A673 (cell line): ENCODE measurements at regions not wholly inside any gene's neighbourhood (a gene's known extent, or its start where the extent isn't known, plus 50 kb on each side); places are given as distances from the start of the nearest gene placed in this dataset.

ENCODE experiments used
- BruUV-seq: library from RNA; stranded (reverse); fragments of 400-500 nt; replicated peaks from 2 replicates; lab custom pipeline; 2021; lab: Mats Ljungman, UMichigan
- CTCF ChIA-PET: fragments of 300-600 bp; sonication (Branson Sonifier 250); formaldehyde crosslinking; loops from one replicate; lab custom pipeline; 2022; ENCODE audit warnings: antibody characterized with exemption; lab: Charles Lee
- POLR2A ChIA-PET: fragments of 300-600 bp; sonication (Branson Sonifier 250); formaldehyde crosslinking; loops from one replicate; lab custom pipeline; 2022; ENCODE audit warnings: antibody characterized with exemption; ENCODE audit not compliant: low non-redundant PET; lab: Charles Lee
- DNase-seq: peaks from one replicate; pipeline ENCODE4 v3.0.0-alpha.2; 2015; ENCODE audit warnings: low spot score
- H3K27ac ChIP-seq: fragments of 200-600 bp; sonication (generic); 2 replicates; pipeline ENCODE4 v1.5.1; 2016; ENCODE audit warnings: mixed run types, low read depth, mild to moderate bottlenecking, mixed read lengths, antibody characterized with exemption, low read length; ENCODE audit not compliant: poor library complexity, severe bottlenecking
- H3K27me3 ChIP-seq: fragments of 200-600 bp; sonication (generic); replicated peaks from 2 replicates; pipeline ENCODE4 v1.6.1; 2017; ENCODE audit warnings: mixed run types, low read depth, mild to moderate bottlenecking, mixed read lengths, antibody characterized with exemption, low read length; ENCODE audit not compliant: insufficient read depth, poor library complexity
- H3K36me3 ChIP-seq: fragments of 200-600 bp; sonication (generic); 2 replicates; pipeline ENCODE4 v1.6.1; 2016; ENCODE audit warnings: mixed run types, mild to moderate bottlenecking, mixed read lengths, antibody characterized with exemption, low read length; ENCODE audit not compliant: insufficient read depth, poor library complexity, severe bottlenecking
- H3K4me1 ChIP-seq: fragments of 200-600 bp; sonication (generic); 2 replicates; pipeline ENCODE4 v1.6.1; 2017; ENCODE audit warnings: mixed run types, mild to moderate bottlenecking, mixed read lengths, antibody characterized with exemption, low read length; ENCODE audit not compliant: insufficient read depth, poor library complexity, severe bottlenecking
- H3K4me3 ChIP-seq: fragments of 200-600 bp; sonication (generic); 2 replicates; pipeline ENCODE4 v1.5.1; 2016; ENCODE audit warnings: low read depth, mixed run types, mild to moderate bottlenecking, mixed read lengths, low read length; ENCODE audit not compliant: poor library complexity, severe bottlenecking
- H3K9me3 ChIP-seq: fragments of 200-600 bp; sonication (generic); 2 replicates; pipeline ENCODE4 v1.6.1; 2016; ENCODE audit warnings: mixed run types, low read depth, mild to moderate bottlenecking, mixed read lengths, antibody characterized with exemption, low read length; ENCODE audit not compliant: poor library complexity, severe bottlenecking
- EZH2 ChIP-seq: fragments of 200-600 bp; sonication (generic); IDR thresholded peaks from 2 replicates; pipeline ENCODE4 v1.6.1; 2017; ENCODE audit warnings: borderline replicate concordance, low read depth, mild to moderate bottlenecking, mixed read lengths, antibody characterized with exemption, low read length; ENCODE audit not compliant: poor library complexity, severe bottlenecking
- intact Hi-C: fragments of 100-400 bp; cut with micrococcal nuclease; formaldehyde crosslinking; loops from one replicate; pipeline ENCODE4 v1.10.0; 2022; ENCODE audit not compliant: unreplicated experiment
- TF ChIP-seq, protein P1 (sequence below): fragments of 300-800, 200-600 bp; sonication (generic); conservative IDR thresholded peaks from 2 replicates; pipeline ENCODE4 v1.5.1; 2017; ENCODE audit warnings: low read depth, mild to moderate bottlenecking, antibody characterized with exemption, low read length, moderate library complexity, mixed read lengths

DNA sequence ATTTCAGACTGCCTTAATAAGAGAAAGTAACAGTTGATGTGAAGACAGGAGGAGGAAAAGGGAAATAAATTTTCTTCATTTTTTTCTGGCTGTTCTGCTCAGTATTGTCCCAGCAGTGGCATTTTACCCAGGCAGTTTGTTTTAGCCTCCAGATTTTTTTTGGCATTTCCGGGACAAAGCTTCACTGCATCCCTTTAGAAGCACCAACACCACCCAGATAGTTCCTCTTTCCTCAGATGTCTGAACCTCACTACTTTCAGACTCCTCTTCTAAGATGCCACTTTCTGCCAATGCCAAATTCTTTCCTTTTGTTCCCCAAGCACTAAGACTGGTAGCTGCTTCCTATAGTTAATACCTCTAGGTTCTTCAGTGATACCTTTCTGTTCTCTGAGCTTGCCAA lies 480.1 kb upstream of the SLC10A2 start:
- H3K36me3 ChIP-seq: no peaks in the 10 kb centered on the region
- intact Hi-C loops: no loop called here
- ChIA-PET CTCF (no interaction called here), POLR2A (no interaction called here)
- H3K9me3 ChIP-seq: no peaks in the 10 kb centered on the region
- BruUV-seq: no TSS peak
- H3K4me1 ChIP-seq: no peaks in the 10 kb centered on the region
- H3K27ac ChIP-seq: no peak overlapping the region
- no peak for TF ChIP-seq EZH2
- TF ChIP-seq, protein P1, sequence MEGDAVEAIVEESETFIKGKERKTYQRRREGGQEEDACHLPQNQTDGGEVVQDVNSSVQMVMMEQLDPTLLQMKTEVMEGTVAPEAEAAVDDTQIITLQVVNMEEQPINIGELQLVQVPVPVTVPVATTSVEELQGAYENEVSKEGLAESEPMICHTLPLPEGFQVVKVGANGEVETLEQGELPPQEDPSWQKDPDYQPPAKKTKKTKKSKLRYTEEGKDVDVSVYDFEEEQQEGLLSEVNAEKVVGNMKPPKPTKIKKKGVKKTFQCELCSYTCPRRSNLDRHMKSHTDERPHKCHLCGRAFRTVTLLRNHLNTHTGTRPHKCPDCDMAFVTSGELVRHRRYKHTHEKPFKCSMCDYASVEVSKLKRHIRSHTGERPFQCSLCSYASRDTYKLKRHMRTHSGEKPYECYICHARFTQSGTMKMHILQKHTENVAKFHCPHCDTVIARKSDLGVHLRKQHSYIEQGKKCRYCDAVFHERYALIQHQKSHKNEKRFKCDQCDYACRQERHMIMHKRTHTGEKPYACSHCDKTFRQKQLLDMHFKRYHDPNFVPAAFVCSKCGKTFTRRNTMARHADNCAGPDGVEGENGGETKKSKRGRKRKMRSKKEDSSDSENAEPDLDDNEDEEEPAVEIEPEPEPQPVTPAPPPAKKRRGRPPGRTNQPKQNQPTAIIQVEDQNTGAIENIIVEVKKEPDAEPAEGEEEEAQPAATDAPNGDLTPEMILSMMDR: no peak
- no peak overlapping the region for H3K4me3 ChIP-seq
- H3K27me3 ChIP-seq: no peaks in the 10 kb centered on the region
- DNase-seq: no peak

DNA sequence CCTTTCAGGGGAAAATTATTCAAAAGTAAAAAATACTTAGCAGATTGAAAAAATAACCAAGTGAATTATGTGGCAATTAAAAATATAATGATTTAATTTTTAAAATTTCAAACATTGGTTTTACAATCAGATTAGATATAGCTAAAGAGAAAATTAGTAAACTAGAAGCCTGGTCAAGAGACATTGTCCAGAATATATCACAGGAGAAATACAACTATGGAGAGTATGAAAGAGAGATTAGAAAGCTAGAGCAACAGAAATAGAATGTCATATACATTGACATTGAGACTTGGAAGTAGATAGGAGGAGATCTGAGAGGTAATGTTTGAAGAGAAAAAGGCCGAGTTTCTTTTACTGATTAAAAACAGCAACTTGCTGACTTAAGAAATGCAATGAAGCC lies 476.4 kb upstream of the SLC10A2 start:
- no peaks in the 10 kb centered on the region for H3K36me3 ChIP-seq
- POLR2A ChIA-PET: no interaction called here
- no peaks in the 10 kb centered on the region for H3K4me1 ChIP-seq
- no TSS peak for BruUV-seq
- no peak overlapping the region for H3K4me3 ChIP-seq
- CTCF ChIA-PET: no interaction called here
- intact Hi-C loops: no loop called here
- no peak for DNase-seq
- H3K27ac ChIP-seq: no peak overlapping the region
- TF ChIP-seq, protein P1: no peak
- TF ChIP-seq EZH2: no peak
- H3K9me3 ChIP-seq: no peaks in the 10 kb centered on the region
- H3K27me3 ChIP-seq: peaks cover 3% of the 10 kb centered on the region

DNA sequence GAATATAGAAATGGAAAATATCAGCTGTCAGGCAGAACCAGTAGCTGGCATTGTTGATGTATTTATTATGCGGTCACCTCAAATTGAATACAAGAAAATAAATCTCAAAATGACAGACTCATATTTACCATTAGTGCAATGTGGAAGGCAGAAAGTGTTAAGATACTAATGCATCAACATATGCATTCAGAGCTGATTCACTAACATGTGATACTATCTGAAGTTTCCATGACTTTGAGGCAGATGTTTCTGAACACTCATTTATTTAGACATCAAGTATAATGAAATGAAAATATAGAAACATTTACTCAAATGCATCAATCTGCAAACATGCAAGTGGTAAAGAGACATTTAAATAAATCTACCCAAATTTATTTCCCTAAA lies 474.2 kb upstream of the SLC10A2 start:
- TF ChIP-seq, protein P1: no peak
- TF ChIP-seq EZH2: no peak
- Histone ChIP-seq H3K4me3 (no peak overlapping the region), H3K27me3 (peaks cover 3% of the 10 kb centered on the region), H3K9me3 (no peaks in the 10 kb centered on the region), H3K36me3 (no peaks in the 10 kb centered on the region), H3K4me1 (no peaks in the 10 kb centered on the region), H3K27ac (no peak overlapping the region)
- no peak for DNase-seq
- intact Hi-C loops: no loop called here
- CTCF ChIA-PET: no interaction called here
- BruUV-seq: no TSS peak
- POLR2A ChIA-PET: no interaction called here
